Activated B cell treated with CpG ODN at 0.5 μM for 24 hours (primary cell): ENCODE measurements at regions not wholly inside any gene's neighbourhood (a gene's known extent, or its start where the extent isn't known, plus 50 kb on each side); places are given as distances from the start of the nearest gene placed in this dataset.
"Not testable (repeated sequence)": the region's sequence is repeated elsewhere in the genome, so short reads cannot be mapped to it uniquely, and the experiment has no call there.

Experiments used
- ATAC-seq: fragments of 200-7000 bp; cut with Tn5 transposase; one replicate; pipeline ENCODE4 v1.10.0; 2021; ENCODE audit warnings: low read depth, mild to moderate bottlenecking, moderate library complexity
- CTCF ChIA-PET: fragments of 350-600 bp; sonication (Branson Sonifier 250); formaldehyde crosslinking; loops from one replicate; lab custom pipeline; 2021; ENCODE audit warnings: antibody characterized with exemption; lab: Charles Lee
- POLR2A ChIA-PET: fragments of 350-600 bp; sonication (Branson Sonifier 250); formaldehyde crosslinking; loops from one replicate; lab custom pipeline; 2021; ENCODE audit warnings: antibody characterized with exemption; lab: Charles Lee
- DNase-seq: peaks from one replicate; pipeline ENCODE4 v3.0.0; 2022
- H3K27ac Mint-ChIP-seq: one replicate; pipeline ENCODE4 v1.8.0; 2020; ENCODE audit warnings: mixed read lengths
- H3K27me3 Mint-ChIP-seq: one replicate; pipeline ENCODE4 v1.8.0; 2021; ENCODE audit warnings: mixed read lengths
- H3K36me3 Mint-ChIP-seq: one replicate; pipeline ENCODE4 v1.8.0; 2021; ENCODE audit warnings: low read depth, mixed read lengths
- H3K4me1 Mint-ChIP-seq: one replicate; pipeline ENCODE4 v1.8.0; 2021; ENCODE audit warnings: mixed read lengths
- H3K4me3 Mint-ChIP-seq: one replicate; pipeline ENCODE4 v1.8.0; 2020; ENCODE audit warnings: mild to moderate bottlenecking, mixed read lengths
- H3K9me3 Mint-ChIP-seq: one replicate; pipeline ENCODE4 v1.8.0; 2020; ENCODE audit warnings: mixed read lengths
- CTCF ChIP-seq: fragments of 200-600 bp; IDR thresholded peaks from one replicate; pipeline ENCODE4 v1.8.0; 2022; ENCODE audit warnings: antibody characterized with exemption, mild to moderate bottlenecking
- intact Hi-C: fragments of 100-400 bp; cut with micrococcal nuclease; formaldehyde crosslinking; loops from one replicate; pipeline ENCODE4 v1.15.1; 2024

GRCh38 chr1:83134322-83135014 is 864.5 kb downstream of the TTLL7 start:
- CTCF ChIA-PET, H3K36me3 Mint-ChIP-seq, DNase-seq, ATAC-seq, H3K4me3 Mint-ChIP-seq, POLR2A ChIA-PET, H3K9me3 Mint-ChIP-seq, H3K4me1 Mint-ChIP-seq, H3K27ac Mint-ChIP-seq, H3K27me3 Mint-ChIP-seq, intact Hi-C loops: not testable (repeated sequence)

- ChIA-PET CTCF (no interaction called here), POLR2A (no interaction called here)
- DNase-seq: no peak
- no peak for ATAC-seq
- H3K4me3 Mint-ChIP-seq: no peak overlapping the region
- TF ChIP-seq CTCF: no peak
- peaks cover 5% of the 10 kb centered on the region for H3K4me1 Mint-ChIP-seq
- no peaks in the 10 kb centered on the region for H3K9me3 Mint-ChIP-seq
- no peaks in the 10 kb centered on the region for H3K27me3 Mint-ChIP-seq
- intact Hi-C loops: no loop called here
- H3K27ac Mint-ChIP-seq: no peak overlapping the region
- no peaks in the 10 kb centered on the region for H3K36me3 Mint-ChIP-seq
Observed at GRCh38 chr1:83131692-83131955, 867.3 kb downstream of the TTLL7 start.

GRCh38 chr1:83130886-83131691 is 867.8 kb downstream of the TTLL7 start:
- CTCF ChIA-PET: no interaction called here
- no peak for ATAC-seq

GRCh38 chr1:83129107-83129506 is 869.8 kb downstream of the TTLL7 start:
- no peak overlapping the region for H3K4me3 Mint-ChIP-seq
- ChIA-PET CTCF (no interaction called here), POLR2A (no interaction called here)
- ATAC-seq (no peak), DNase-seq (no peak)
- H3K27ac Mint-ChIP-seq: no peak overlapping the region
- H3K4me1 Mint-ChIP-seq: peaks cover 5% of the 10 kb centered on the region
- H3K9me3 Mint-ChIP-seq: no peaks in the 10 kb centered on the region
- no peaks in the 10 kb centered on the region for H3K36me3 Mint-ChIP-seq
- H3K27me3 Mint-ChIP-seq: no peaks in the 10 kb centered on the region
- TF ChIP-seq CTCF: no peak
- intact Hi-C loops: loop anchor here (10.0 kb wide), 1 partner anchor 636 kb away; no protein-coding TSS in a partner anchor

More at GRCh38 chr1:83130886-83131691, 867.8 kb downstream of the TTLL7 start:
- DNase-seq: no peak
- Mint-ChIP-seq H3K9me3 (no peaks in the 10 kb centered on the region), H3K36me3 (no peaks in the 10 kb centered on the region), H3K4me3 (no peak overlapping the region), H3K4me1 (peaks cover 5% of the 10 kb centered on the region), H3K27me3 (no peaks in the 10 kb centered on the region), H3K27ac (no peak overlapping the region)
- POLR2A ChIA-PET: no interaction called here
- no peak for TF ChIP-seq CTCF
- intact Hi-C loops: no loop called here

- DNase-seq (no peak), ATAC-seq (no peak)
- intact Hi-C loops: loop anchor here (10.0 kb wide), 1 partner anchor 639 kb away; no protein-coding TSS in a partner anchor
- Mint-ChIP-seq H3K27ac (no peak overlapping the region), H3K9me3 (no peaks in the 10 kb centered on the region), H3K36me3 (no peaks in the 10 kb centered on the region), H3K27me3 (no peaks in the 10 kb centered on the region), H3K4me3 (no peak overlapping the region), H3K4me1 (no peaks in the 10 kb centered on the region)
- CTCF ChIA-PET: no interaction called here
- TF ChIP-seq CTCF: no peak
- POLR2A ChIA-PET: no interaction called here
Observed at GRCh38 chr1:83125456-83125855, 873.5 kb downstream of the TTLL7 start.
